ENCODE measurements at regions not wholly inside any gene's neighbourhood (a gene's known extent, or its start where the extent isn't known, plus 50 kb on each side); places are given as distances from the start of the nearest gene placed in this dataset.

- H3K36me3 Mint-ChIP-seq (ENCODE audit: insufficient read depth, unreplicated experiment) = no peaks in the 10 kb centered on the region
- H3K27ac Mint-ChIP-seq (ENCODE audit: low read depth, unreplicated experiment) = no peak overlapping the region
- intact Hi-C loops (cut with micrococcal nuclease) = no loop called here
- peak; percentile 65 for DNase-seq (ENCODE audit: unreplicated experiment)
- H3K4me3 Mint-ChIP-seq (ENCODE audit: unreplicated experiment) = no peak overlapping the region
- TF ChIP-seq CTCF (IDR thresholded peaks at IDR 0.05; ENCODE audit: unreplicated experiment) = no peak
- H3K27me3 Mint-ChIP-seq (ENCODE audit: insufficient read depth, unreplicated experiment) = no peaks in the 10 kb centered on the region
- BruUV-seq (replicated peaks) = no TSS peak
- H3K9me3 Mint-ChIP-seq (ENCODE audit: unreplicated experiment) = no peaks in the 10 kb centered on the region
- H3K4me1 Mint-ChIP-seq (ENCODE audit: insufficient read depth, unreplicated experiment) = peaks cover 30% of the 10 kb centered on the region
- ChIA-PET POLR2A (interaction anchor here (0.7 to 3.3 kb wide), 6 partner anchors 10 to 100 kb away, joined by 3 to 17 read pairs (median 4); no protein-coding TSS in a partner anchor), CTCF (interaction anchor here (0.5 kb wide), 1 partner anchor 919 kb away, joined by 3 read pairs; no protein-coding TSS in a partner anchor)
Measured at GRCh38 chr5:56516035-56516434, 282.9 kb upstream of the ANKRD55 start.

GRCh38 chr5:56515011-56515410 lies 281.9 kb upstream of the ANKRD55 start:
- ChIA-PET POLR2A (interaction anchor here (3.3 kb wide), 1 partner anchor 19 kb away, joined by 17 read pairs; no protein-coding TSS in a partner anchor), CTCF (no interaction called here)
- Mint-ChIP-seq H3K4me1 (ENCODE audit: insufficient read depth, unreplicated experiment) (peaks cover 30% of the 10 kb centered on the region), H3K9me3 (ENCODE audit: unreplicated experiment) (no peaks in the 10 kb centered on the region), H3K27ac (ENCODE audit: low read depth, unreplicated experiment) (no peak overlapping the region), H3K36me3 (ENCODE audit: insufficient read depth, unreplicated experiment) (no peaks in the 10 kb centered on the region), H3K4me3 (ENCODE audit: unreplicated experiment) (no peak overlapping the region), H3K27me3 (ENCODE audit: insufficient read depth, unreplicated experiment) (no peaks in the 10 kb centered on the region)
- no TSS peak for BruUV-seq (replicated peaks)
- TF ChIP-seq CTCF (IDR thresholded peaks at IDR 0.05; ENCODE audit: unreplicated experiment) = no peak
- intact Hi-C loops (cut with micrococcal nuclease) = no loop called here
- DNase-seq (ENCODE audit: unreplicated experiment) = no peak

- ChIA-PET POLR2A (no interaction called here), CTCF (no interaction called here)
- no TSS peak for BruUV-seq (replicated peaks)
- intact Hi-C loops (cut with micrococcal nuclease) = no loop called here
- H3K9me3 Mint-ChIP-seq (ENCODE audit: unreplicated experiment) = no peaks in the 10 kb centered on the region
- no peak overlapping the region for H3K4me3 Mint-ChIP-seq (ENCODE audit: unreplicated experiment)
- H3K36me3 Mint-ChIP-seq (ENCODE audit: insufficient read depth, unreplicated experiment) = no peaks in the 10 kb centered on the region
- no peak for TF ChIP-seq CTCF (IDR thresholded peaks at IDR 0.05; ENCODE audit: unreplicated experiment)
- no peak overlapping the region for H3K27ac Mint-ChIP-seq (ENCODE audit: low read depth, unreplicated experiment)
- H3K27me3 Mint-ChIP-seq (ENCODE audit: insufficient read depth, unreplicated experiment) = no peaks in the 10 kb centered on the region
- H3K4me1 Mint-ChIP-seq (ENCODE audit: insufficient read depth, unreplicated experiment) = peaks cover 30% of the 10 kb centered on the region
- DNase-seq (ENCODE audit: unreplicated experiment) = no peak
Measured at GRCh38 chr5:56514245-56514644, 281.1 kb upstream of the ANKRD55 start.

- no TSS peak for BruUV-seq (replicated peaks)
- H3K4me3 Mint-ChIP-seq (ENCODE audit: unreplicated experiment) = no peak overlapping the region
- CTCF ChIA-PET = interaction anchor here (0.8 to 1.4 kb wide), 2 partner anchors 243 to 833 kb away, joined by 3 to 4 read pairs; no protein-coding TSS in a partner anchor
- no peaks in the 10 kb centered on the region for H3K27me3 Mint-ChIP-seq (ENCODE audit: insufficient read depth, unreplicated experiment)
- peaks cover 30% of the 10 kb centered on the region for H3K4me1 Mint-ChIP-seq (ENCODE audit: insufficient read depth, unreplicated experiment)
- no peaks in the 10 kb centered on the region for H3K9me3 Mint-ChIP-seq (ENCODE audit: unreplicated experiment)
- POLR2A ChIA-PET = no interaction called here
- no peaks in the 10 kb centered on the region for H3K36me3 Mint-ChIP-seq (ENCODE audit: insufficient read depth, unreplicated experiment)
- no peak for DNase-seq (ENCODE audit: unreplicated experiment)
- no peak overlapping the region for H3K27ac Mint-ChIP-seq (ENCODE audit: low read depth, unreplicated experiment)
- intact Hi-C loops (cut with micrococcal nuclease) = no loop called here
- TF ChIP-seq CTCF (IDR thresholded peaks at IDR 0.05; ENCODE audit: unreplicated experiment) = no peak
Measured at GRCh38 chr5:56513141-56513540, 280.0 kb upstream of the ANKRD55 start.

Data from MCF 10A (cell line).